Activated CD4-positive, CD25-positive, alpha-beta regulatory T cell treated with anti-CD3 and anti-CD28 coated beads, Interleukin-2, amount 50 U/mL, for 24 hours (primary cell): ENCODE measurements at regions not wholly inside any gene's neighbourhood (a gene's known extent, or its start where the extent isn't known, plus 50 kb on each side); places are given as distances from the start of the nearest gene placed in this dataset.
A peak's percentile ranks its signal among the peaks of the same experiment; 100 is the strongest.

Experiments used
- ATAC-seq, 2 donors: fragments of 150-1000 bp; cut with Tn5 transposase; one replicate each; pipeline ENCODE4 v1.10.0; 2021; ENCODE audit warnings: mild to moderate bottlenecking in 1 of 2, moderate library complexity in 1 of 2

- no peak for ATAC-seq
Measured at GRCh38 chr2:136399667-136400289, 281.8 kb upstream of the CXCR4 start.

GRCh38 chr2:136395582-136395981 is 277.6 kb upstream of the CXCR4 start:
- no peak for ATAC-seq

- ATAC-seq: peak in 1 of 2 donors; percentile 17
Measured at GRCh38 chr2:136394136-136395060, 276.4 kb upstream of the CXCR4 start.

GRCh38 chr2:136393514-136393913 is 275.6 kb upstream of the CXCR4 start:
- ATAC-seq: no peak

- no peak for ATAC-seq
Measured at GRCh38 chr2:136392897-136393505, 275.1 kb upstream of the CXCR4 start.

- ATAC-seq: peak; percentile 57 to 67
Measured at GRCh38 chr2:136389809-136390208, 271.9 kb upstream of the CXCR4 start.

GRCh38 chr2:136386046-136386445 is 268.1 kb upstream of the CXCR4 start:
- ATAC-seq: no peak

- peak; percentile 33 to 42 for ATAC-seq
Measured at GRCh38 chr2:136384531-136385303, 266.8 kb upstream of the CXCR4 start.

- peak in 1 of 2 donors; percentile 4 for ATAC-seq
Measured at GRCh38 chr2:136383167-136383566, 265.2 kb upstream of the CXCR4 start.

GRCh38 chr2:136381722-136382633 is 264.0 kb upstream of the CXCR4 start:
- peak; percentile 87 to 89 for ATAC-seq

- no peak for ATAC-seq
Measured at GRCh38 chr2:136381245-136381644, 263.3 kb upstream of the CXCR4 start.

- ATAC-seq: peak in 1 of 2 donors; percentile 24
Measured at GRCh38 chr2:136378712-136379595, 261.0 kb upstream of the CXCR4 start.

- ATAC-seq: no peak
Measured at GRCh38 chr2:136377423-136378382, 259.8 kb upstream of the CXCR4 start.

- no peak for ATAC-seq
Measured at GRCh38 chr2:136376798-136377211, 258.9 kb upstream of the CXCR4 start.

- no peak for ATAC-seq
Measured at GRCh38 chr2:136376211-136376610, 258.3 kb upstream of the CXCR4 start.

- ATAC-seq: peak; percentile 70 to 71
Measured at GRCh38 chr2:136375017-136375901, 257.3 kb upstream of the CXCR4 start.

GRCh38 chr2:136373841-136374240 is 255.9 kb upstream of the CXCR4 start:
- ATAC-seq: no peak

- ATAC-seq: no peak
Measured at GRCh38 chr2:136373029-136373428, 255.1 kb upstream of the CXCR4 start.
